Mucosa of descending colon (tissue), 3 donors: ENCODE measurements at regions not wholly inside any gene's neighbourhood (a gene's known extent, or its start where the extent isn't known, plus 50 kb on each side); places are given as distances from the start of the nearest gene placed in this dataset.

Experiments used
- ATAC-seq: fragments of 200-7000 bp; cut with Tn5 transposase; one replicate; pipeline ENCODE4 v1.9.1; 2020; ENCODE audit warnings: mild to moderate bottlenecking, moderate library complexity
- DNase-seq, 3 donors: peaks; one replicate each; pipeline ENCODE4 v3.0.0-alpha.2; 2020
- H3K36me3 ChIP-seq: fragments of 200-600 bp; one replicate; pipeline ENCODE4 v1.8.0; 2021; ENCODE audit warnings: low read depth, mild to moderate bottlenecking
- H3K4me1 ChIP-seq: fragments of 200-600 bp; one replicate; pipeline ENCODE4 v1.8.0; 2021; ENCODE audit warnings: low read depth, mild to moderate bottlenecking
- H3K4me3 ChIP-seq: fragments of 200-600 bp; one replicate; pipeline ENCODE4 v1.8.0; 2021; ENCODE audit warnings: mild to moderate bottlenecking
- H3K9me3 ChIP-seq: fragments of 200-600 bp; one replicate; pipeline ENCODE4 v1.8.0; 2021; ENCODE audit warnings: mild to moderate bottlenecking
- CTCF ChIP-seq: fragments of 200-600 bp; IDR thresholded peaks from one replicate; pipeline ENCODE4 v1.8.0; 2022; ENCODE audit warnings: antibody characterized with exemption, mild to moderate bottlenecking
- intact Hi-C, 2 donors: fragments of 100-400 bp; cut with DNase I in 1 of 2; cut with micrococcal nuclease in 1 of 2; formaldehyde crosslinking; loops; one replicate each; pipeline versions ENCODE4 v1.11.0 to v1.11.1; 2022; cut with DNase I, micrococcal nuclease
- donor health status: DM: no; HTN: no; CAD: no; lungs with moderate emphysema.
- donor health status: DM: no; HTN: no; CAD: no.
- donor health status: DM: no; HTN: yes; CAD: no.

- no peaks in the 10 kb centered on the region for H3K9me3 ChIP-seq
- no peak overlapping the region for H3K4me3 ChIP-seq
- intact Hi-C loops, result no loop called here
- ATAC-seq (no peak), DNase-seq (no peak)
- H3K4me1 ChIP-seq, result no peaks in the 10 kb centered on the region
- no peaks in the 10 kb centered on the region for H3K36me3 ChIP-seq
- no peak for TF ChIP-seq CTCF
These were observed 2332.1 kb downstream of the PCDH7 start for GRCh38 chr4:33052241-33052640.

GRCh38 chr4:33054161-33054560, 2334.0 kb downstream of the PCDH7 start:
- Histone ChIP-seq H3K4me3 (no peak overlapping the region), H3K36me3 (no peaks in the 10 kb centered on the region), H3K4me1 (no peaks in the 10 kb centered on the region), H3K9me3 (no peaks in the 10 kb centered on the region)
- TF ChIP-seq CTCF, result no peak
- ATAC-seq (no peak), DNase-seq (no peak)
- intact Hi-C loops, result no loop called here

GRCh38 chr4:33054656-33055196, 2334.6 kb downstream of the PCDH7 start:
- DNase-seq (no peak), ATAC-seq (no peak)
- H3K36me3 ChIP-seq, result no peaks in the 10 kb centered on the region
- intact Hi-C loops, result no loop called here
- TF ChIP-seq CTCF, result no peak
- no peaks in the 10 kb centered on the region for H3K9me3 ChIP-seq
- no peaks in the 10 kb centered on the region for H3K4me1 ChIP-seq
- H3K4me3 ChIP-seq, result no peak overlapping the region

DNA sequence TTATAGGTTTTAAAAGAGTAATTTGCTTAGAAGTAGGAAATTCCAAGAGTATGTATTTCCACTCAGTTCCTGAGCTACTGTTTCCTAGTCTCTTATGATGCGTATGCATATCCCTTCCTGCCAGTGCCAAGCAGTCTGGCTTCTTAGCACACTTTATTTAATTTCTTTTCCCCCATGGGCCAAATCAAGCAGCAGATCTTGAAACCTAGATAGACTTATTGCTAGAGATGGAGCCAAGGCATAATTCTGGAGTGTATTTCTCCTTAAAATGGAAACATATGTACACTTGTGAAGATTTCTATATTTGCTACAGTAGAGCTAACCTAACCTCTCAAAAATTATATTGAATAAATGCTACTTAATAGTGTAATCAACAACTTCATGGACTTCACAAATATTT, 2337.6 kb downstream of the PCDH7 start:
- Histone ChIP-seq H3K4me3 (no peak overlapping the region), H3K36me3 (no peaks in the 10 kb centered on the region), H3K9me3 (no peaks in the 10 kb centered on the region), H3K4me1 (no peaks in the 10 kb centered on the region)
- DNase-seq, result no peak
- intact Hi-C loops, result no loop called here
- ATAC-seq, result no peak
- TF ChIP-seq CTCF, result no peak

DNA sequence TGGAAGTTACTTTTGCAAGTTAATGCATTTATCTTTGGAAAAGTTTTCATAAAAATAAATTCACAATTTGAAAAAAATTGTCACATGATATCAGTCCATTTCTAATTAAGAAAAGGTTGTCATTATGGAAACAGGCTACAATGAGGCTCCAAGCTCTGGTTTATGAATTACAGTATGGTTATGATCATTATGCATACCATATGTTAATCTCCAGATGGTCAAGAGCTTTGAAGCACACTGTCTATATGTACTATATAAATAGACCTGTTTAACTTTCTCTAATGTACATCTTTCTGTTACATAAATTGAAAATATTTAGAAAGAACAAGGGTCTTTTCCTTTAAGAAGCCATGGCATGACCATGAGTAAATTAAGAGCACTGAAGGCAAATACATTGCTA, 2338.8 kb downstream of the PCDH7 start:
- DNase-seq (no peak), ATAC-seq (no peak)
- no peak overlapping the region for H3K4me3 ChIP-seq
- intact Hi-C loops, result no loop called here
- H3K4me1 ChIP-seq, result no peaks in the 10 kb centered on the region
- H3K36me3 ChIP-seq, result no peaks in the 10 kb centered on the region
- H3K9me3 ChIP-seq, result no peaks in the 10 kb centered on the region
- TF ChIP-seq CTCF, result no peak
